ENCODE measurements at regions not wholly inside any gene's neighbourhood (a gene's known extent, or its start where the extent isn't known, plus 50 kb on each side); places are given as distances from the start of the nearest gene placed in this dataset.

GRCh38 chr1:5475572-5475971 is 516.7 kb downstream of the NPHP4 start:
- CTCF ChIA-PET = no interaction called here
- no peaks in the 10 kb centered on the region for H3K27me3 Mint-ChIP-seq (ENCODE audit: unreplicated experiment)
- intact Hi-C loops (cut with micrococcal nuclease; ENCODE audit: unreplicated experiment) = no loop called here
- no peaks in the 10 kb centered on the region for H3K36me3 Mint-ChIP-seq (ENCODE audit: insufficient read depth, unreplicated experiment)
- DNase-seq = no peak
- no peak overlapping the region for H3K27ac Mint-ChIP-seq (ENCODE audit: unreplicated experiment)
- peaks cover 7% of the 10 kb centered on the region for H3K9me3 Mint-ChIP-seq (ENCODE audit: low read depth, unreplicated experiment)
- H3K4me1 Mint-ChIP-seq (ENCODE audit: low read depth, unreplicated experiment) = no peaks in the 10 kb centered on the region
- no peak overlapping the region for H3K4me3 Mint-ChIP-seq (ENCODE audit: low read depth, unreplicated experiment)
- BruUV-seq (replicated peaks) = no TSS peak
- TF ChIP-seq, protein P1, sequence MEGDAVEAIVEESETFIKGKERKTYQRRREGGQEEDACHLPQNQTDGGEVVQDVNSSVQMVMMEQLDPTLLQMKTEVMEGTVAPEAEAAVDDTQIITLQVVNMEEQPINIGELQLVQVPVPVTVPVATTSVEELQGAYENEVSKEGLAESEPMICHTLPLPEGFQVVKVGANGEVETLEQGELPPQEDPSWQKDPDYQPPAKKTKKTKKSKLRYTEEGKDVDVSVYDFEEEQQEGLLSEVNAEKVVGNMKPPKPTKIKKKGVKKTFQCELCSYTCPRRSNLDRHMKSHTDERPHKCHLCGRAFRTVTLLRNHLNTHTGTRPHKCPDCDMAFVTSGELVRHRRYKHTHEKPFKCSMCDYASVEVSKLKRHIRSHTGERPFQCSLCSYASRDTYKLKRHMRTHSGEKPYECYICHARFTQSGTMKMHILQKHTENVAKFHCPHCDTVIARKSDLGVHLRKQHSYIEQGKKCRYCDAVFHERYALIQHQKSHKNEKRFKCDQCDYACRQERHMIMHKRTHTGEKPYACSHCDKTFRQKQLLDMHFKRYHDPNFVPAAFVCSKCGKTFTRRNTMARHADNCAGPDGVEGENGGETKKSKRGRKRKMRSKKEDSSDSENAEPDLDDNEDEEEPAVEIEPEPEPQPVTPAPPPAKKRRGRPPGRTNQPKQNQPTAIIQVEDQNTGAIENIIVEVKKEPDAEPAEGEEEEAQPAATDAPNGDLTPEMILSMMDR (IDR thresholded peaks at IDR 0.05; ENCODE audit: unreplicated experiment) = no peak

DNA sequence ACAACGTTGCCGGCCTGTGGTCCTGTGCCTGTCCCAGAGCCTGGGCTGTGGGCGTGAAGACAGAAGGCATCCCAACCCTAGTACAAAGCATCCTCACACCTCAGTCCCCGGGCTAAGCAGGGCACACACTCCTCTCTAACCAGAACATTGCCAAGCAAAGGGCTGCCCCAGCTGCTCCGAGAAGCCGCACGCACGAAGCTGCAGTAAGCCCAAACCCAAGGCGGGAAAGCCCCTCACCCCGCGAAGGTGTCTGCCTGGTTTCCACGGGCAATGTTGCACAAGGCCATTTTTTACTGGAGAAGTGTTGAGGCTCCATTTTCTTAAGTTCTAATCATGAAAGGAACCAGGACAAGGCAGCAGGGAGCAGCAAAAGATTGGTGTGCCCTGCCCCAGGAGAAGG is 519.0 kb downstream of the NPHP4 start:
- TF ChIP-seq, protein P1 (IDR thresholded peaks at IDR 0.05; ENCODE audit: unreplicated experiment) = no peak
- BruUV-seq (replicated peaks) = no TSS peak
- intact Hi-C loops (cut with micrococcal nuclease; ENCODE audit: unreplicated experiment) = no loop called here
- Mint-ChIP-seq H3K36me3 (ENCODE audit: insufficient read depth, unreplicated experiment) (no peaks in the 10 kb centered on the region), H3K9me3 (ENCODE audit: low read depth, unreplicated experiment) (peaks cover 7% of the 10 kb centered on the region), H3K4me3 (ENCODE audit: low read depth, unreplicated experiment) (no peak overlapping the region), H3K27ac (ENCODE audit: unreplicated experiment) (no peak overlapping the region), H3K4me1 (ENCODE audit: low read depth, unreplicated experiment) (no peaks in the 10 kb centered on the region), H3K27me3 (ENCODE audit: unreplicated experiment) (no peaks in the 10 kb centered on the region)
- no peak for DNase-seq
- CTCF ChIA-PET = no interaction called here

- no TSS peak for BruUV-seq (replicated peaks)
- no peak for DNase-seq
- intact Hi-C loops (cut with micrococcal nuclease; ENCODE audit: unreplicated experiment) = no loop called here
- CTCF ChIA-PET = no interaction called here
- Mint-ChIP-seq H3K27me3 (ENCODE audit: unreplicated experiment) (no peaks in the 10 kb centered on the region), H3K27ac (ENCODE audit: unreplicated experiment) (no peak overlapping the region), H3K4me3 (ENCODE audit: low read depth, unreplicated experiment) (no peak overlapping the region), H3K9me3 (ENCODE audit: low read depth, unreplicated experiment) (peaks cover 4% of the 10 kb centered on the region), H3K4me1 (ENCODE audit: low read depth, unreplicated experiment) (no peaks in the 10 kb centered on the region), H3K36me3 (ENCODE audit: insufficient read depth, unreplicated experiment) (no peaks in the 10 kb centered on the region)
- TF ChIP-seq, protein P1 (IDR thresholded peaks at IDR 0.05; ENCODE audit: unreplicated experiment) = no peak
These were observed 525.7 kb downstream of the NPHP4 start for GRCh38 chr1:5466487-5466886.

DNA sequence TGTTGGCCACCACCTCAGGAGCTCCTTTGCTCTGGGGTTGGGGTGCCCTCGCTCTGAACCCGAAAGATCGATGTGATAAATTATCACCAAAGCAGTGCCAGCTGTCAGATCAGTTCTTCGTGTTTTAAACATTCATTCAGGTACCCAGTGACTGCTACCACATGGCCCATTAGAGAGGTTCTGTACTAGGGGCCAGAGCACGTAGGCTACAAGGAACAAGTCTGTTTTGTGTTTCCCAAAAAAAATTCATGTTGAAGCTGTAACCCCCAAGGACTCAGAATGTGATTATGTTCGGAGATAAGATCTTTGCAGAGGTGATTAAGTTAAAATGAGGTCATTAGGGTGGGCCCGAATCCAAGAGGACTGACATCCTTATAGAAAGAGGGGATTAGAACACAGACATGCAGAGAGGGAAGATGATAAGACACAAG is 526.9 kb downstream of the NPHP4 start:
- DNase-seq = no peak
- Mint-ChIP-seq H3K4me3 (ENCODE audit: low read depth, unreplicated experiment) (no peak overlapping the region), H3K27ac (ENCODE audit: unreplicated experiment) (no peak overlapping the region), H3K4me1 (ENCODE audit: low read depth, unreplicated experiment) (no peaks in the 10 kb centered on the region), H3K27me3 (ENCODE audit: unreplicated experiment) (no peaks in the 10 kb centered on the region), H3K9me3 (ENCODE audit: low read depth, unreplicated experiment) (peaks cover 4% of the 10 kb centered on the region), H3K36me3 (ENCODE audit: insufficient read depth, unreplicated experiment) (no peaks in the 10 kb centered on the region)
- BruUV-seq (replicated peaks) = no TSS peak
- intact Hi-C loops (cut with micrococcal nuclease; ENCODE audit: unreplicated experiment) = no loop called here
- CTCF ChIA-PET = interaction anchor here (0.7 kb wide), 1 partner anchor 1300 kb away, joined by 5 read pairs; no protein-coding TSS in a partner anchor
- TF ChIP-seq, protein P1 (IDR thresholded peaks at IDR 0.05; ENCODE audit: unreplicated experiment) = no peak
